ENCODE measurements at regions not wholly inside any gene's neighbourhood (a gene's known extent, or its start where the extent isn't known, plus 50 kb on each side); places are given as distances from the start of the nearest gene placed in this dataset.

- no peak overlapping the region for H3K4me3 ChIP-seq
- no peaks in the 10 kb centered on the region for H3K36me3 ChIP-seq (ENCODE audit: low read depth, missing control alignments)
- H3K9me3 ChIP-seq = no peaks in the 10 kb centered on the region
- WGBS, 2 donors = 42 to 66% methylated on average over 3 of the region's 3 CpGs
- no peaks in the 10 kb centered on the region for H3K4me1 ChIP-seq
- no peak for TF ChIP-seq POLR2A (IDR thresholded peaks at IDR 0.05)
- TF ChIP-seq CTCF (IDR thresholded peaks at IDR 0.05) = no peak
- intact Hi-C loops (cut with DNase I; ENCODE audit: low total_unique reads) = no loop called here
- no peak overlapping the region for H3K27ac ChIP-seq
- no peak for DNase-seq
- H3K27me3 ChIP-seq = no peaks in the 10 kb centered on the region
Observed at GRCh38 chrX:20954014-20954413, 420.2 kb upstream of the CNKSR2 start.

GRCh38 chrX:20952180-20952579 is 422.0 kb upstream of the CNKSR2 start:
- intact Hi-C loops (cut with DNase I; ENCODE audit: low total_unique reads) = no loop called here
- Histone ChIP-seq H3K27me3 (no peaks in the 10 kb centered on the region), H3K27ac (no peak overlapping the region), H3K4me1 (no peaks in the 10 kb centered on the region), H3K36me3 (ENCODE audit: low read depth, missing control alignments) (no peaks in the 10 kb centered on the region), H3K9me3 (no peaks in the 10 kb centered on the region), H3K4me3 (no peak overlapping the region)
- 61 to 64% methylated on average over 3 of the region's 3 CpGs for WGBS, 2 donors
- no peak for DNase-seq
- no peak for TF ChIP-seq POLR2A (IDR thresholded peaks at IDR 0.05)
- TF ChIP-seq CTCF (IDR thresholded peaks at IDR 0.05) = no peak

- Histone ChIP-seq H3K9me3 (no peaks in the 10 kb centered on the region), H3K4me1 (no peaks in the 10 kb centered on the region), H3K27me3 (no peaks in the 10 kb centered on the region), H3K27ac (no peak overlapping the region), H3K4me3 (no peak overlapping the region), H3K36me3 (ENCODE audit: low read depth, missing control alignments) (no peaks in the 10 kb centered on the region)
- no peak for DNase-seq
- TF ChIP-seq CTCF (IDR thresholded peaks at IDR 0.05) = no peak
- no peak for TF ChIP-seq POLR2A (IDR thresholded peaks at IDR 0.05)
- intact Hi-C loops (cut with DNase I; ENCODE audit: low total_unique reads) = no loop called here
- WGBS, 2 donors = 75 to 86% methylated on average over 5 of the region's 5 CpGs
Observed at GRCh38 chrX:20951016-20951810, 423.0 kb upstream of the CNKSR2 start.

GRCh38 chrX:20947411-20947912 is 426.8 kb upstream of the CNKSR2 start:
- DNase-seq = no peak
- H3K36me3 ChIP-seq (ENCODE audit: low read depth, missing control alignments) = no peaks in the 10 kb centered on the region
- no peaks in the 10 kb centered on the region for H3K4me1 ChIP-seq
- no peaks in the 10 kb centered on the region for H3K27me3 ChIP-seq
- TF ChIP-seq CTCF (IDR thresholded peaks at IDR 0.05) (no peak), POLR2A (IDR thresholded peaks at IDR 0.05) (no peak)
- no peak overlapping the region for H3K4me3 ChIP-seq
- intact Hi-C loops (cut with DNase I; ENCODE audit: low total_unique reads) = no loop called here
- no peak overlapping the region for H3K27ac ChIP-seq
- 31 to 36% methylated on average over 6 to 7 of the region's 7 CpGs for WGBS, 2 donors
- no peaks in the 10 kb centered on the region for H3K9me3 ChIP-seq

- 33 to 36% methylated on average over 2 to 3 of the region's 3 CpGs for WGBS, 2 donors
- intact Hi-C loops (cut with DNase I; ENCODE audit: low total_unique reads) = no loop called here
Observed at GRCh38 chrX:20913760-20914159, 460.5 kb upstream of the CNKSR2 start.

More at GRCh38 chrX:20913760-20914159, 460.5 kb upstream of the CNKSR2 start:
- Histone ChIP-seq H3K9me3 (no peaks in the 10 kb centered on the region), H3K36me3 (ENCODE audit: low read depth, missing control alignments) (no peaks in the 10 kb centered on the region), H3K4me3 (no peak overlapping the region), H3K27ac (no peak overlapping the region), H3K27me3 (no peaks in the 10 kb centered on the region), H3K4me1 (no peaks in the 10 kb centered on the region)
- no peak for TF ChIP-seq CTCF (IDR thresholded peaks at IDR 0.05)
- no peak for TF ChIP-seq POLR2A (IDR thresholded peaks at IDR 0.05)
- DNase-seq = peak; percentile 13
